GOT3 (cell line): ENCODE measurements at regions not wholly inside any gene's neighbourhood (a gene's known extent, or its start where the extent isn't known, plus 50 kb on each side); places are given as distances from the start of the nearest gene placed in this dataset.
"Not testable (repeated sequence)": the region's sequence is repeated elsewhere in the genome, so short reads cannot be mapped to it uniquely, and the experiment has no call there.

Experiments used
- DNase-seq: peaks from one replicate; lab custom pipeline; 2025; ENCODE audit warnings: mixed read lengths; lab: John Stamatoyannopoulos, UW

DNA sequence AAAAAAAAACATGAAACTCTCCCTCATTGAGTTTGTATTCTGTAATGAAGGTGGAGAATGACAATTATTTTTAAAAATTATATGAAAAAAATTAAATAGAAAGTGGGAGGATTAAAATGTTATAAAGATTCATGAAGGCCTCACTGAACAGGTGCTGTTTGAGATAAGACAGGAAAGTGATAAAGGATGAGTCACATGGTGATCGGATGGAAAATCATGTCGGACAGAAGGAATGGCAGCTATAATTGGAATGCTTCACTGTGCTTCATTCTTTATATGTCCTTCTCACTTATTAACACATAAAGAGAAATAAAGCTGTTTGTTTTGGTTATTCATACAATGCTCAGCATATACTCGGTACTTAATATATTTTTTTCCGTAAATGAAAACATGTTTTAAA lies 464.5 kb upstream of the RGMB start:
- no peak for DNase-seq

DNA sequence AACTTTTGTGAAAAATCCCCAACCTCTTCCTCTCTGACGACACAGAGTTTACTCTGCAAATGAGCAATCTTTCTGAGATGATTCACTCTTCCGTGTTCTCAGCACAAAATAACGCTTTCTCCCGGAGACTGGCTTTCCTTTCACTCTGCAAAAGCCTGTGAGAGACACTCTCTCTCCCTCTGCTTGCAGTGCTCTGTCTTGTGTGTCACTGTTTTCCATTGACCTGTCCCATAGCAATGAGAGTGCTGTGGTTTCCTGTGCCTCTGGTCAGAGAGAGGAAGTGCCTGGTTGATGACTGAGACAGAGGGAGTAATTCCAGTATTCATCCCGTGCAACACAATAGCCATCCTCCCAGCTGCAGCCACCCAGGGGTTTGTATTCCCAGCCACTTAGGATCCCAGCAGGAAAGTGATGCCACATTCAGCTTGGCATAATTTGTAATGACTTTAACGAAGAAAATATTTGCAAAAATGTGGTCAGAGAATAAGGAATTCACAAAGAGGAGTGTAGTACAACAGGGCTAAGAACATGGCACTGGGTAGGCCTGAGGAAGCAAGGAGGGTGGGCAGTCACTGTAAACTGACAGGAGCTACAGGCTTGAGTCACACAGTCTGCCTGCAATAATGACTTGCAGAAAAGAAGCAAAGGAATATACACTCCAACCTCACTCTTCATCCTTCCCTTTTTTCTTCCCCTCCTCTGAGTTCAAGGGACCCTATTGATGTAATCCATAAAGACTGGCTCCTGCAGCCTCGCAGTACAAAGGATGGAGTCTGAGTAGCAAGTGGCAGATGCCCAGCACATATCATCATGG lies 463.5 kb upstream of the RGMB start:
- DNase-seq, result peak; percentile 50

DNA sequence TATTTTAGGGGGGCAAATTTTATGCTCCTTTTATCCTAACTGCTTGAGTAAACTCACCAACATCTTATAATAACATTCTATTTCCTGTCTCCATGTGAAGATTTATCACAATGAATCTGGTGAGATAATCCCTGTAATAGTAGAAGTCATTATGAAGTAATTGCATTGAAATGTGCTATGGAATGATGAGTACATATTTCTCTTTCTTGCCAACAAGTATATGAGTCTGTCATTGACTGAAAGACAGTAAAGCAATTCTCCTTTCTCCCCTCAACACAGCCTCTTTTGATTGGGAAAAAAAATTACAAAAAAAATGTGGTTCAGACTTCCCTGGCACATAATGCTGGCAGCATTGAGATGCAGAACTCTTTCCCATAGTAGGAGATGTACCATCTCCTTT lies 459.2 kb upstream of the RGMB start:
- DNase-seq, result no peak

DNA sequence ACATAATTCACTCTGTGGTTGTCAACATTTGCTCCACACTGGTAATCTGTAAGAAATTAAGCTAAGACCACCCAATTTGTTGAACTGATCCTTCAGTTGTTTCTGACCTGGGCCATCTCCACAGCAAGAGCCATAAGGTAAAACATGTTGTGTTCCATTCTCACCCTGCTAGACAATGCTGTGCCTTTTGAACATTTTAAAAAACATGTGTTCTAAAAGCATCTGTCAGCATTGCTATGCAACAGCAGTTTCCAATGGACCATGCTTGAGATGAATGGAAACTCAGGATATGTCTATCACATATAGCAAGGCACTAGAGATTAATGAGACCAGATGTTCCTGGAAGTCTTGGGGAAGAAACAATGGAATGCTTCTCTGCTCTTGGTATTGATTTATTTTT lies 455.1 kb upstream of the RGMB start:
- DNase-seq, result no peak

DNA sequence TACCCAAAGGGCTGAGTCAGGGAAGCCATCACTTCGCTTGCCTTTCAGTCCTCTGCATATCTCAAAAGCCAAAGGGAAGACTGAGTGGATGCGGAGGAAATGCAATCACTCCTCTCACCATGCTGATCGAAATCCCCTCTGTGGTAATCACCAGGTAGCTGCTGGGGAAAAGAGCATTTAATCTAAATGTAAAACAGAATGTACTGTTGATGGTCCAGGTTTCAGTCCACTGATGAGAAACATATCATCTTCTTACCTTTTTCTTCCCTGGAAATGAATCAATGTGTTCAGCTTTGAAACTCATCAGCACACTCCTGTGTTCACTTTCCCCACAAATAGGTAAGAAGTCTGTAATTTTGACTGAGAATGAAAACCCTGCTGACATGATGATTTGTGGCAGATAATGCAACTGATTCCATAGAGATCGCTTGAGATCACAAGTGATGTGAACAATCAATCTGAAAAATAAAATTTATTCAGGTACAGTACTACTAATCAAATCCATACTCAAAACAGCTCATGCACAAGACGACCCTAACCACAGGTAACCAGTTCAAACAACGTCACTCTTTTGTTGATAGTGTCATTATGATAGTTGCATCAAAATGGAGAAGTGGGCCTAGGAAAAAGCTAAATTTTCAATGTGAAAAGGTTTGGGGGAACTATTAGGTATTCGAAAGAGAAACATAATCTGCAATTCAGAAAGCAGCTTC lies 454.0 kb upstream of the RGMB start:
- no peak for DNase-seq

DNA sequence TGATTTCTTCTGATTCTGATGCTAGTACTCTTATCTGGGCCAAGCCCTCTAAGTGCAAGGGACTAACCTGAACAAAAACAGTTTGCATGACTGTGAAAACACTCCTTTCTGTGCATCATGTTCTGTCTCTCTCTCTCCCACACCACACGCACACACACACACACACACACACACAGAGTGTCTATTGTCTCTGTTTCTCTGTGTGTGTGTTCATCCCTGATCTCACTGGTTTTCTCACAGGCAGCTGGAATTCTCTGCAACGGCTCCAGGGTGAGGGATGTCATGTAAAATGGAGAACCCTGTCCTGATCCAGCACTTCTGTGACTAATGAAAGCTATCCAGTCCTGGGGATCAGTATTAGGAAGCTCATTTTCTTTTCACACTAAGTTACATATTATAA lies 453.1 kb upstream of the RGMB start:
- DNase-seq, result no peak

DNA sequence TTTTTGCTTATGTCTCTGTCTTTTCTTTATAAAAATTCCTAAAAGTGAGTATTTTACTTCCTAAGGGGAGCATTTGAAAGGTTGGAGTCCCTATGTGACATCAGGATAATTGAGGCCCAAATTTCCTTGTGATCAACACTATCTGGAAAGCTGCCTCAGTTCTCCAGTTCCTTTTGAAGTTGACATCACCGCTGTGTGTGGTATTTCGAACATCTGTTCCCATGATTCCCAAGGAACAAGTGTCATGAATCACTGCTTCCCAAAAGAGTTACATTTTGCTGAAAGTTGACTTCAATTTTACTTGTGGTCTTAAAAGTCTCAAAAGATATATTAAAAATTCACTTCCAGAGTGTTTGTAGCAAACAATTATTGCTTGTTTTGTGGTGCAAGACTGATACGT lies 452.1 kb upstream of the RGMB start:
- no peak for DNase-seq

DNA sequence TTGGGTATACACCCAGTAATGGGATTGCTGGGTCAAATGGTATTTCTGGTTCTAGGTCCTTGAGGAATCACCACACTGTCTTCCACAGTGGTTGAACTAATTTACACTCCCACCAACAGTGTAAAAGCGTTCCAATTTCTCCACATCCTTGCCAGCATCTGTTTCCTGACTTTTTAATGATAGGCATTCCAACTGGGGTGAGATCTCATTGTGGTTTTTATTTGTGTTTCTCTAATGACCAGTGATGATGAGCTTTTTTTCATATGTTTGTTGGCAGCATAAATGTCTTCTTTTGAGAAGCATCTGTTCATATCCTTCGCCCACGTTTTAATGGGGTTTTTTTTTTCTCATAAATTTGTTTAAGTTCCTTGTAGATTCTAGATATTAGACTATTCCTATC lies 448.3 kb upstream of the RGMB start:
- DNase-seq, result not testable (repeated sequence)

DNA sequence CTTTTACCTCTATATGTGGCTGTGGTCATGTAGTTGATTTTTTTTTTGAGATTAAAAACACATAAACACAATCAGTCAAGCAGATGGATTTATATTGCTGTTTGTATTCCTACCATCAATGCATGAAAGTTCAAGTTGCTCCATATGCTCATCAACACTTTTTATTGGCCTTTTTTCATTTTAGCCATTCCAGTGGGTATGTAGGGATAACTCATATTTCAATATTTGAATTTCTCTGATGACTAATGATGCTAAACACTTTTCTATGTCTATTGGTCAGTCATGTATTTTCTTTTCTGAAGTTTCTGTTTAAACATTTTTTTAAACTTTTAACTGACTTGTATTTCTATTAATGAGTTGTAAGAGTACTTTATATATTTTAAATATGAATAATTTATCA lies 445.4 kb upstream of the RGMB start:
- DNase-seq, result no peak

DNA sequence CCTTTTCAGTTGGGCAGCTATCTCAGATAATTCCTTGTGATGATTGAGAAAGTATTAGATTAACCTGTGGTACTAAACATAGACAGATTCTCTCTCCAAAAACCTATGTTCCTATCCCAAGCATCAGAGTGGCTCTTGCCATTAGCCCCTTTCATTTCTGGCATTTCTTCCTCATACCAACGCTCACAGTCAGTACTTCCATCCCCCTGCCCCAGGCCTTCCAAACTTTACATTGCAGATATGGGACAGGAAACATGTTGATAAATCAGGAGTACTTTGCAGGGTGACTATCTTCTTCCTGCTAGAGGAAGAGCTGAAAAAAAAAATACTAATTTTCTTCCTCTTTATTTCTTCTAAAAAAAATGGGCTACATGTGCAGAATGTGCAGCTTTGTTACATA lies 442.6 kb upstream of the RGMB start:
- DNase-seq, result no peak

DNA sequence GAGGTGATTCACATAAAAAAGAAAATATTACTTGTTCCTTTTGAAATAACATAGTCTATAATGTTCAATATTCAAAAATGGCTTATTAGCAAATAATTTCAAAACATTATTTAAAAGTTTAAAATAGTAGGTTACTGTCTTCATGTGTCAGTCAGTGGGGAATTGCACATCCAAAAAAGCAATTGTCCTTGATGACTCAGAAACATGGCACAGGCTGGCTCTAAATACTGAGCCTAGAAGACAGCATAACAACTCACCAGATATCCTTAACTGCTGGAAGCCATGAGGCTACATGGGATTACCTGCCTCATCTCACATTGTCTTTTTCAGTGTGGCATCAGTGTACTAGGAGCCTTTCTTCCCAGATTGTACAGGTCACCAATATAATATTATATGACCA lies 439.5 kb upstream of the RGMB start:
- DNase-seq, result no peak

DNA sequence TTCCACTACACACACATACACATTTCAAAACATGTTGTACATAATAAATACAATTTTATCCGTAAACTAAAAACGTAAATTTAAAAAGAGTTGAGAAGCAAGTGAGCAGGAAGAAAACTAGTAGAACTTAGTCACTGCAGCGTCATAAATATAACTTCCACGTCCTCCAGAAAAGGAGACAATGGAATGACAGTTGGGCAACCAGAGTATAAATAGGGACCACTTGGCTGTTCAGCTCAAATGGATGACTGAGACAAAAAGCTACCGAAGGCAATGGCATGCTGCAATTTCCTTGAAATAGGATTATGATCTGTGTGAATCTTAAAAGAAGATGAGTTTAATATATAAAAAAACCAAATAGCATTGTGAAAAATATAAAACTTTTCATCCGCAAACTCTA lies 438.5 kb upstream of the RGMB start:
- DNase-seq, result no peak

DNA sequence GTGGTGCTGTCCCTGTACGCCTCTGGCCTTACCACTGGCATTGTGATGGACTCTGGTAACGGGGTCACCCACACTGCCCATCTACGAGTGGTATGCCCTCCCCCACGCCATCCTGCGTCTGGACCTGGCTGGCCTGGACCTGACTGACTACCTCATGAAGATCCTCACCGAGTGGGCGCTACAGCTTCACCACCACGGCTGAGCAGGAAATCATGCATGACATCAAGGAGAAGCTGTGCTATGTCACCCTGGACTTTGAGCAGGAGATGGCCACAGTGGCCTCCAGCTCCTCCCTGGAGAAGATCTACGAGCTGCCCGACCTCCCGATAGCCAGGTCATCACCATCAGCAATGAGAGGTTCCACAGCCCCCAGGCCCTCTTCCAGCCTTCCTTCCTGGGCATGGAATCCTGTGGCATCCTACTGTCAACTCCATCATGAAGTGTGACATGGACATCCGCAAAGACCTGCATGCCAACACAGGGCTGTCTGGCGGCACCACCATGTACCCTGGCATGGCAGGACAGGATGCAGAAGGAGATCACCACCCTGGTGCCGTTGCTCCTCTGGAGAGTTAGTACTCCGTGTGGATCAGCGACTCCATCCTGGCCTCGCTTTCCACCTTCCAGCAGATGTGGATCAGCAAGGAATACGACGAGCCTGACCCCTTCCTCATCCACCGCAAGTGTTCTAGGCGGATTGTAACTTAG lies 434.2 kb upstream of the RGMB start:
- DNase-seq, result no peak

DNA sequence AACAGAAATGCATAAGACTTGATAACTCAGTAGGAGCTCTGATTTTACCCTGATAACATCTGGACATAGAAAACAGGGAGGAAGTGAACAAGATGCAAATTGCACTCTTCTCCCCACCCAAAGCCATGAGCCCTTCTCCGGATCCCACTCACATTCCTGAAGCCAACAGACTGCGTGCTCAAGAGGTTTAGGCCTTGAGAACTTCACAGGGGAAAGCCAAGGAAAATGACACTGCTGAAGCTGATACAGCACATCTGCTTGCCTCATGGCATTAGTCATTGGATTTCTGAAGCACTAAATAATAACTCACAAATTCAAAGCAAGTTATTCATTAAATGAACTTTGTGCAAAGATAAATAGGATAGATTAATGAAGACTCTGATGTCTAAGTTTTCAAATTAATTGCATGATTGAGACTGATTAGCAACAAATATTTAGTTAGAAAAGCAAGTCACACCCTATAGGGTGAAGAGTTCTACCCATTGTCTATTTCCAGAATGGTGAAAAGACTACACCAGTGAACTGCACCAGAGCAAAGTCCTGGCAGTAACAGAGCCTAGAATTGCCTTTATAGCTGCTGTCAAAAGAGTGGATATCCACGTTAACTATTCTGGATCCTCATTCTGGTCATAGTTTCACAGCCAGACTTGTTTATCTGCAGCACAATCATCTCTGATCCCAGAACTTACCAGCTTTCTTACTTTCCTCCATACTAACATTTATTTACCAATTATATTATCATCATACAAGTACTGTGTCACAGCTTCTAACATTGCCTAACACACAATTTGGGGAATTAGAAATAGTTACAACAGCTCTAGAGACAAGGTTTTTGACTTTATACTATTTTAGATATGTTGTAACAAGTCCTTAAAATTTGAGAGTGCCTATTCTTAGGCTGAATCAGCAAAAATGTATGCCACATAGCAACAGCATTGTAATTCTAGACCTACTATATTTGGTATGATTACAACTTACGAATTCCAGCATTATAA lies 432.1 kb upstream of the RGMB start:
- no peak for DNase-seq

DNA sequence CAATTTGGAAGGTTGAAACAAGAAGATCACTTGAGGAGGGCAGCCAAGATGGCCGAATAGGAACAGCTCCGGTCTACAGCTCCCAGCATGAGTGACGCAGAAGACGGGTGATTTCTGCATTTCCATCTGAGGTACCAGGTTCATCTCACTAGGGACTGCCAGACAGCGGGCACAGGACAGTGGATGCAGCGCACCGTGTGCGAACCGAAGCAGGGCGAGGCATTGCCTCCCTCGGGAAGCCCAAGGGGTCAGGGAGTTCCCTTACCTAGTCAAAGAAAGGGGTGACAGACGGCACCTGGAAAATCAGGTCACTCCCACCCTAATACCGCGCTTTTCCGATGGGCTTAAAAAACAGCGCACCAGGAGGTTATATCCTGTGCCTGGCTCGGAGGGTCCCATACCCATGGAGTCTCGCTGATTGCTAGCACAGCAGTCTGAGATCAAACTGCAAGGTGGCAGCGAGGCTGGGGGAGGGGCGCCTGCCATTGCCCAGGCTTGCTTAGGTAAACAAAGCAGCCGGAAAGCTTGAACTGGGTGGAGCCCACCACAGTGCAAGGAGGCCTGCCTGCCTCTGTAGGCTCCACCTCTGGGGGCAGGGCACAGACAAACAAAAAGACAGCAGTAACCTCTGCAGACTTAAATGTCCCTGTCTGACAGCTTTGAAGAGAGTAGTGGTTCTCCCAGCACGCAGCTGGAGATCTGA lies 430.4 kb upstream of the RGMB start:
- not testable (repeated sequence) for DNase-seq

DNA sequence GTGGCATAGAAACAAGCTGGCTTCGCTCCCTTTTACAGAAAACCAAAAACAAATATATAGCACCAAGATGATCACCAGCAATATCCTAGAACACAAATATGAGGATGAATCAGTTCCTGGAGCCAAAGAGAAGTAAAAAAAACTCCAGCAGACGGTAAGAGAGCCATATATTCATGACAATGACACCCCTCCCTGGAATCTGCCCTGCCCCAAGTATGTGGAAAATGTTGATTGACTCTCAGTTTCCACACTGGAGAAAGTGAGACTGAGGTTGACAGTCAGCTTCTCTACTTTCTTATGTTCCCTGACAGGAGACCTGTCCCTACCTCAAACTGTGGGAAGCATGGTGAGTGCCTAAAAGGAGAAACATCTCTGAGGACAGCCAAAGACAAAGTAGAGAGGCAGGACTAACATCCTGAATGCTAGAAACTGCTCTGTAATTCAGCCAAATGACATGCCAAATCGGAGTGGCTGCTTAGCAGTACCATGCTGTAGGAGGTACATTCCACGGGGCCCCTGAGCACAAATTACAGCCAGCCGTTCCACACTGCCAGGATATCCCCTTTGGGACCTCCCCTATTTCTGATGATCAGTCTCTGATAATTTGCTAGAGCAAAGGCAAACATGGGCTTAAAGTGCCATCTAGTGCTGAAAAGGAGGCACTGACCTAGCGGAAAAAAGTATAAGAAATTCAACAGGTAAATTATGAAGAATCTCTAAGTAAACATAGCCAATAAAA lies 424.0 kb upstream of the RGMB start:
- DNase-seq, result no peak

DNA sequence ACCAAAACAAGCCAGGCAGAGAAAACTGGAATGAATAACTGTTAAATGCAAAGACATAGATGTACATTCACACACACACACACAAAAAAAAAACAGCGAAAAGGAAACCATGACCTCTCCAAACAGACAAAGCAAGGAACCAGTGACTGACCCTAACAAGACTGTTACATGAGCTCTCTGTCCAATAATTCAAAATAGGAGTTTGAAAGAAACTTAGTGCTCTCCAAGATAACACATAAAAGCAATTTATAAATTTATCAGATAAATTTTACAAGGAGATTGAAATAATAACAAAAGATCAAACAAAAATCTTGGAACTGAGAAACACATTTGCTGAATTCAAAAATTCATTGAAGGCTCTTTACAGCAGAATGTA lies 423.5 kb upstream of the RGMB start:
- no peak for DNase-seq

DNA sequence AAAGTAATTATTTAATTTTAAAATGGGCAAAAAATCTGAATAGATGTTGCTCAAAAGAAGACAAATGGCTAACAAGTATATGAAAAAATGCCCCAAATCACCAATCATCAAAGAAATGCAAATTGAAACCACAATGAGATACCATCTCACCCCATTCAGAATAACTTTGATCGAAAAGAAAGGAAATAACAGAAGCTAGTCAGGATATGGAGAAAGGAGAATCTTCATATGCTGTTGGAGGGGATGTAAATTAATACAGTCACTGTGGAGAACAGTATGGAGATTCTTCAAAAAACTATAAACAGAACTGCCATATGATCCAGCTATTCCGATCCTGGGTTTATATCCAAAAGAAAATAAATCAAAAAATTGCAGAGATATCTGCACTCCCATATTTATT lies 418.5 kb upstream of the RGMB start:
- DNase-seq, result no peak

DNA sequence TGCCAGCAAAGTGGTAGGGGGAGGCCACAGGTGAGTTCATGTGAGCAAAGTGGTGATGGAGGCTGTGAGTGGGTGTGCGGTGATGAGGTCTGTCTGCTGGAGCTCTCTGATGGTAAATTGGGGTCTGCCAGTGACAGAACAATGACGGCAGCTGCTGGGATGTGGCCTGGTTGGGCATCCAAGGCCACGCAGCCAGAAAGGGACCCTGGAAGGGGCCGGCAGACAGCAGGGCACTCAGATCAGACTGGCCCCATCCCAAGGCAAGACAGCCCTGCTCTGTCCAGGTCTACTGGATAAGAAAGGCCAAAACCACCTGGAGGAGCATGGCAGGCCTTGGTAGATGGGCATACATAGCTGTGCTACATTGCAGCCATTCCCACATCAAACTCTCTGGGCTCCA lies 412.9 kb upstream of the RGMB start:
- no peak for DNase-seq

DNA sequence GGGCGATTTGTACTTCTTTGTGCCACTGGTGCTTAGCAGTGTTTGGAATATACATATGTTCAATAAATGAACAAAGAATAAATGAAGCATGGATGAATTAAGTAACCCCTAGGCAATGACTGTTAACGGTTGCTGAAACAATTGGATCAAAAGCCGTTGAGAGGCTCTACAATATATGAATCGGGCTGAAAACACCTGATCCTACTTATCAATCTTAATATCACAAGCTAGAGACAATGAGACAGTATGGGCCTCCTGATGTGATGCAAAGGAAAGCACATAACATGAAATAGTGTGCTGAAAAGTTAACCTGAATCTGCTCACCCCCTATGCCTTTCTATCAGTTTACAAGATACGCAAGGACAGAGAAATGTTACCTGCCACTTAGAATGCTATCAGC lies 410.3 kb upstream of the RGMB start:
- no peak for DNase-seq

DNA sequence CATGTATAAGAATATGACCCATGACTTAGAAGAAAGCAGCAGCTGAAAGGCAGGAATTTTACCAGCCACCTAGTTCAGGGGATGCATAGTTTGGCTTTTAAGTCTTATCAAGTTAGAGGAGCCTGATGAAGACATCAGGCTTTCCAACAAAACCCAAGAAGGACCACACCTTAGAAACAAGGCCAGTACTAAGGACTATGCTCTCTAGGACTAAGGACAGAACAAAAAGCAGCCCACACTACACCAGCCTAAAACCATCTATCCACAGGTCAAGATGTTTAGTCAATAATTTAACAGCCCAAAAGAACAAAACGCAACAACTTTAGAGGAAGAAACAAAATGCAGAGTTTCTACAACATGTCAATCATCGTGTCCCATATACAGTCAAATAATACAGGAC lies 408.9 kb upstream of the RGMB start:
- DNase-seq, result no peak
